ENCODE measurements at regions not wholly inside any gene's neighbourhood (a gene's known extent, or its start where the extent isn't known, plus 50 kb on each side); places are given as distances from the start of the nearest gene placed in this dataset.

GRCh38 chr4:103923551-103923950 lies 203.8 kb upstream of the TACR3 start:
- no peak overlapping the region for H3K4ac ChIP-seq (ENCODE audit: low read depth, low read length)
- H3K9me3 ChIP-seq (ENCODE audit: control insufficient read depth, low read depth, low read length) = no peaks in the 10 kb centered on the region
- no peak overlapping the region for H3K4me3 Mint-ChIP-seq
- H2AK5ac ChIP-seq (ENCODE audit: insufficient read length, low read length) = no peak overlapping the region
- no peaks in the 10 kb centered on the region for H3K36me3 Mint-ChIP-seq (ENCODE audit: insufficient read depth in 1 of 3, low read depth in 3 of 3)
- H3K14ac ChIP-seq (ENCODE audit: insufficient read depth, low read length) = no peak overlapping the region
- no peak overlapping the region for H4K91ac ChIP-seq (ENCODE audit: insufficient read length, low read depth, low read length)
- H3K9ac ChIP-seq (ENCODE audit: extremely low read depth, insufficient read length, low read length) = no peak overlapping the region
- H3K56ac ChIP-seq (ENCODE audit: insufficient read length, low read depth, low read length) = no peak overlapping the region
- H3K4me1 ChIP-seq (ENCODE audit: insufficient read depth, low read length) = no peaks in the 10 kb centered on the region
- DNase-seq = no peak
- no peak overlapping the region for H2AFZ ChIP-seq (ENCODE audit: low read length)
- H3K4me2 ChIP-seq (ENCODE audit: insufficient read depth, insufficient read length, low read length) = no peak overlapping the region
- no peaks in the 10 kb centered on the region for H3K27me3 Mint-ChIP-seq (ENCODE audit: low read depth)
- no peak overlapping the region for H3T11ph ChIP-seq (ENCODE audit: low read length)
- no peaks in the 10 kb centered on the region for H3K27me3 ChIP-seq (ENCODE audit: insufficient read depth, low read length)
- H2BK20ac ChIP-seq (ENCODE audit: low read depth, low read length, poor library complexity, severe bottlenecking) = no peak overlapping the region
- H3K9me3 Mint-ChIP-seq = no peaks in the 10 kb centered on the region
- H3K79me2 ChIP-seq (ENCODE audit: insufficient read depth, low read length) = no peaks in the 10 kb centered on the region
- TF ChIP-seq CTCF (conservative IDR thresholded peaks at IDR 0.05) = no peak
- no peak overlapping the region for H2BK120ac ChIP-seq (ENCODE audit: low read depth, low read length, poor library complexity, severe bottlenecking)
- no peak overlapping the region for H2BK15ac ChIP-seq (ENCODE audit: low read depth, low read length)
- no peaks in the 10 kb centered on the region for H3K79me1 ChIP-seq (ENCODE audit: insufficient read depth, low read depth, low read length, poor library complexity, severe bottlenecking)
- H4K5ac ChIP-seq (ENCODE audit: insufficient read length, low read depth, low read length) = no peak overlapping the region
- no peak overlapping the region for H4K8ac ChIP-seq (replicated peaks; ENCODE audit: insufficient read length, low read depth, low read length)
- no peak overlapping the region for H3K23ac ChIP-seq (ENCODE audit: insufficient read length, low read depth, low read length)
- no CpG with 5 or more reads among the region's 2 CpGs for WGBS (ENCODE audit: extremely low coverage, insufficient read length, low lambda C conversion rate)
- H3K27ac Mint-ChIP-seq = no peak overlapping the region
- H4K20me1 ChIP-seq (ENCODE audit: control insufficient read depth, insufficient read depth, insufficient read length) = no peaks in the 10 kb centered on the region
- H3K4me1 Mint-ChIP-seq = no peaks in the 10 kb centered on the region
- H3K18ac ChIP-seq (ENCODE audit: insufficient read length, low read depth, low read length) = no peak overlapping the region
- no peaks in the 10 kb centered on the region for H3K23me2 ChIP-seq (ENCODE audit: insufficient read length, low read depth, low read length, poor library complexity, severe bottlenecking)
- no peak overlapping the region for H2BK5ac ChIP-seq (ENCODE audit: insufficient read length, low read length)
- H2BK12ac ChIP-seq (ENCODE audit: insufficient read length, low read depth, low read length) = no peak overlapping the region
- no peak overlapping the region for H3K27ac ChIP-seq (ENCODE audit: insufficient read length, low read depth, low read length)

All from H9 (cell line).